Heart left ventricle (tissue), 16 donors: ENCODE measurements at regions not wholly inside any gene's neighbourhood (a gene's known extent, or its start where the extent isn't known, plus 50 kb on each side); places are given as distances from the start of the nearest gene placed in this dataset.

Experiments used
- ATAC-seq, 4 donors: fragments of 200-7000 bp; cut with Tn5 transposase; one replicate each; pipeline ENCODE4 v1.9.1; 2020 to 2022; ENCODE audit warnings: moderate library complexity in 4 of 4, mild to moderate bottlenecking in 3 of 4, moderate number of reproducible peaks in 1 of 4
- DNase-seq, 5 donors: peaks; one replicate each; pipeline ENCODE4 v3.0.0-alpha.2; 2020
- H3K27ac ChIP-seq, 12 donors: fragments of 200-600 bp; sonication (generic) in 4 of 12; one replicate each; pipeline versions ENCODE4 v1.5.0 to v1.8.0; 2016 to 2022; ENCODE audit warnings: mild to moderate bottlenecking in 2 of 12
- H3K27me3 ChIP-seq, 9 donors: fragments of 200-600 bp; sonication (generic) in 2 of 9; one replicate each; pipeline versions ENCODE4 v1.5.1 to v1.8.0; 2016 to 2022; ENCODE audit warnings: mild to moderate bottlenecking in 3 of 9
- H3K36me3 ChIP-seq, 9 donors: fragments of 200-600 bp; sonication (generic) in 2 of 9; one replicate each; pipeline versions ENCODE4 v1.5.0 to v1.8.0; 2018 to 2022; ENCODE audit warnings: mild to moderate bottlenecking in 2 of 9
- H3K4me1 ChIP-seq, 12 donors: fragments of 200-600 bp; sonication (generic) in 4 of 12; one replicate each; pipeline versions ENCODE4 v1.5.0 to v1.8.0; 2016 to 2022; ENCODE audit warnings: mild to moderate bottlenecking in 3 of 12
- H3K4me3 ChIP-seq, 12 donors: fragments of 200-600 bp; sonication (generic) in 4 of 12; one replicate each; pipeline versions ENCODE4 v1.5.0 to v1.8.0; 2017 to 2022; ENCODE audit warnings: mild to moderate bottlenecking in 9 of 12, moderate library complexity in 4 of 12
- H3K9me3 ChIP-seq, 12 donors: fragments of 200-600 bp; sonication (generic) in 4 of 12; one replicate each; pipeline versions ENCODE4 v1.5.0 to v1.8.0; 2016 to 2022; ENCODE audit warnings: mild to moderate bottlenecking in 1 of 12
- POLR2A ChIP-seq, 2 donors: fragments of 450-650 bp; IDR thresholded peaks; one replicate each; pipeline ENCODE4 v1.6.1; 2017; ENCODE audit warnings: antibody characterized with exemption in 2 of 2, mild to moderate bottlenecking in 2 of 2, moderate library complexity in 2 of 2
- WGBS, 4 donors: extraction: QIAGEN DNeasy Blood & Tissue Kit in 2 of 4; methylation state at CpG; one replicate each; pipeline versions ENCODE4 v1.1.5 to v1.1.7; 2013 to 2018; 5-methylcytosine and 5-hydroxymethylcytosine counted together
- intact Hi-C, 10 donors: fragments of 100-400 bp; cut with DNase I; formaldehyde crosslinking; loops; one replicate each; pipeline versions ENCODE4 v1.11.1 to v1.14.2; 2022
- TF ChIP-seq, protein P1 (sequence below), 12 donors: fragments of 200-600 bp; sonication (generic) in 4 of 12; IDR thresholded peaks; one replicate each; pipeline versions ENCODE4 v1.5.0 to v1.8.0; 2018 to 2022; ENCODE audit warnings: antibody characterized with exemption in 12 of 12, mild to moderate bottlenecking in 5 of 12
- donor health status: ischemic (EF 13 %, LVEDD 7.1; RV severe dilation, severe dysfunction).
- donor health status: healthy with polysubstance abuse.
- donor health status: DM: no; HTN: yes; CAD: no.
- donor health status: DM: no; HTN: no; CAD: no.
- donor health status: ischemic (EF 25% LVEDD 6.9; RV normal size, moderate dysfunction).
- donor health status: ischemic (EF 25% LVEDD 5.7; RV mildly dilated, moderate dysfunction).
- donor health status: healthy.
- donor health status: DM: yes; HTN: yes; CAD: no.
- donor health status: ischemic (EF 35%, LVEDD 5.7; RV mildly dilated, moderate dysfunction).
- donor health status: nonischemic (EF 11% LVEDD 7.7; RV severe dilation, severe dysfunction).
- donor health status: DM: yes; HTN: yes; CAD: no.
- donor health status: PGD.
- donor health status: ischemic (EF 29% LVEDD 5.4; RV normal size, mild dysfunction).
- donor health status: nonischemic (EF 23%, LVEDD 6.1; RV moderate dilation, normal function).

DNA sequence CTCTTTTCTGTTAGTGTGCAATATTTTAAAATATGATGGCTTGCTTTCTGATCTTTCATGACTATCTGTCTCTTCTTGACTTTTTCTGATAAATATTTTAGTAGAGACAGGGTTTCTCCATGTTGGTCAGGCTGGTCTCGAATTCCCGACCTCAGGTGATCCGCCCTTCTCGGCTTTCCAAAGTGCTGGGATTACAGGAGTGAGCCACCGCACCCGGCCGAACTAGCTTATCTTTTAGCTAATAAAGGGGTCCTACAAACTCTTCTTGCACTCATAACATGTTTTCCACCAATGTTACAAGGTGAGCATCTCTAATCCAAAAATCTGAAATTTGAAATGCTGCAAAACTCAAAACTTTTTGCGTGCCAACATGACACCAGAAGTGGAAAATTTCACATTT is 535.2 kb upstream of the PCDH20 start:
- Histone ChIP-seq H3K36me3 (no peaks in the 10 kb centered on the region), H3K9me3 (no peaks in the 10 kb centered on the region), H3K27me3 (no peaks in the 10 kb centered on the region), H3K27ac (no peak overlapping the region), H3K4me3 (no peak overlapping the region), H3K4me1 (no peaks in the 10 kb centered on the region)
- ATAC-seq: no peak
- TF ChIP-seq POLR2A (IDR thresholded peaks at IDR 0.05): no peak
- TF ChIP-seq, protein P1, sequence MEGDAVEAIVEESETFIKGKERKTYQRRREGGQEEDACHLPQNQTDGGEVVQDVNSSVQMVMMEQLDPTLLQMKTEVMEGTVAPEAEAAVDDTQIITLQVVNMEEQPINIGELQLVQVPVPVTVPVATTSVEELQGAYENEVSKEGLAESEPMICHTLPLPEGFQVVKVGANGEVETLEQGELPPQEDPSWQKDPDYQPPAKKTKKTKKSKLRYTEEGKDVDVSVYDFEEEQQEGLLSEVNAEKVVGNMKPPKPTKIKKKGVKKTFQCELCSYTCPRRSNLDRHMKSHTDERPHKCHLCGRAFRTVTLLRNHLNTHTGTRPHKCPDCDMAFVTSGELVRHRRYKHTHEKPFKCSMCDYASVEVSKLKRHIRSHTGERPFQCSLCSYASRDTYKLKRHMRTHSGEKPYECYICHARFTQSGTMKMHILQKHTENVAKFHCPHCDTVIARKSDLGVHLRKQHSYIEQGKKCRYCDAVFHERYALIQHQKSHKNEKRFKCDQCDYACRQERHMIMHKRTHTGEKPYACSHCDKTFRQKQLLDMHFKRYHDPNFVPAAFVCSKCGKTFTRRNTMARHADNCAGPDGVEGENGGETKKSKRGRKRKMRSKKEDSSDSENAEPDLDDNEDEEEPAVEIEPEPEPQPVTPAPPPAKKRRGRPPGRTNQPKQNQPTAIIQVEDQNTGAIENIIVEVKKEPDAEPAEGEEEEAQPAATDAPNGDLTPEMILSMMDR (IDR thresholded peaks at IDR 0.05): no peak
- intact Hi-C loops: loop anchor here in 3 of 10 donors (5.0 to 10.0 kb wide), 2 partner anchors 1324 to 1496 kb away; no protein-coding TSS in a partner anchor
- no peak for DNase-seq
- WGBS, 4 donors: 85 to 90% (median 88%) methylated on average over 8 of the region's 8 CpGs

DNA sequence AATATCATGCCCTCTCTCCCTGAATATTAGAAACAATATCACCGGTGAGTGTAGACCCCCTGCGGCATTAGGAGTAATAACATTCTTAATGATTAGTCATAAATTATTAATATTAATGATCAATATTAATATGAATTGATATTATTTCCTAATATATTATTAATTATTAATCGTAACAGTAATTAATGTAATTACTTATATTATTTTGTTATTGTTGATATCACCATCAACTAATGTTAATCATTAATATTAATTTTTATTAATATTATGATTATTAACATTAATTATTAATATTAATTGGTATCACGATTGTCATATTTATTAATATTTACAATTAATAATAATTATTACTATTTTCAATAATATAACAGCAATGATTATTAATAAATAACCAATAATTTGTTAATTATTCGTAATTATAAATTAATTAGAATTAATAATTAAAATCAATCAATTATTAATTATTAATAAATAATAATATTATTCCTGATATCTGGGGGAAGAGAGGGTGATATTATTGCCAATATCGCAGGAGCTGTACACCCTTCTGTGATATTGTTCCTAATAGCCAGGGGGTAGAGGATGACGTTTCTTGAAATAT is 528.8 kb upstream of the PCDH20 start:
- TF ChIP-seq POLR2A (IDR thresholded peaks at IDR 0.05): no peak
- TF ChIP-seq, protein P1 (IDR thresholded peaks at IDR 0.05): no peak
- Histone ChIP-seq H3K4me1 (no peaks in the 10 kb centered on the region), H3K36me3 (no peaks in the 10 kb centered on the region), H3K27ac (no peak overlapping the region), H3K27me3 (no peaks in the 10 kb centered on the region), H3K4me3 (no peak overlapping the region), H3K9me3 (no peaks in the 10 kb centered on the region)
- WGBS, 4 donors: 76 to 81% (median 78%) methylated on average over 7 of the region's 7 CpGs
- no peak for DNase-seq
- intact Hi-C loops: no loop called here
- ATAC-seq: no peak

DNA sequence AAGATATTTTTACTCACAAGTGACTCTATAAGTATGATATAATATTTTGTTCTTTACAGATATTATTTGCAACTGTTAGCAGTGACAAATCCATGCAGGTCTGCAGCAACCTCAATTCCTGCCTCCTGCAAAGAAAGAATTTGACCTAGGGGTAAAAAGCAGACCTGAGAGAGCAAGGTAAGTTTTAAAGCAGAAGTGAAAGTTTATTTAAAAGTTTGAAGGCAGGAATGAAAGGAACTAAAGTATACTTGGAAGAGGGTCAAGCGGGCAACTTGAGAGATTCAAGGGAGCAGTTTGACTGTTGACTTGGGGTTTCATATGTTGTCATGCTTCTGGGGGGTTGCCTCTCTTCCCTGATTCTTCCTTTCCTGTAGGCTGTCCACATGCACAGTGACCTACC is 520.1 kb upstream of the PCDH20 start:
- no peaks in the 10 kb centered on the region for H3K36me3 ChIP-seq
- no peaks in the 10 kb centered on the region for H3K9me3 ChIP-seq
- ATAC-seq (no peak), DNase-seq (no peak)
- H3K4me1 ChIP-seq: no peaks in the 10 kb centered on the region
- no peak overlapping the region for H3K4me3 ChIP-seq
- H3K27me3 ChIP-seq: no peaks in the 10 kb centered on the region
- no peak for TF ChIP-seq POLR2A (IDR thresholded peaks at IDR 0.05)
- TF ChIP-seq, protein P1 (IDR thresholded peaks at IDR 0.05): no peak
- no peak overlapping the region for H3K27ac ChIP-seq
- intact Hi-C loops: no loop called here
- WGBS, 4 donors: 91 to 96% (median 92%) methylated on average over 1 of the region's 1 CpG

DNA sequence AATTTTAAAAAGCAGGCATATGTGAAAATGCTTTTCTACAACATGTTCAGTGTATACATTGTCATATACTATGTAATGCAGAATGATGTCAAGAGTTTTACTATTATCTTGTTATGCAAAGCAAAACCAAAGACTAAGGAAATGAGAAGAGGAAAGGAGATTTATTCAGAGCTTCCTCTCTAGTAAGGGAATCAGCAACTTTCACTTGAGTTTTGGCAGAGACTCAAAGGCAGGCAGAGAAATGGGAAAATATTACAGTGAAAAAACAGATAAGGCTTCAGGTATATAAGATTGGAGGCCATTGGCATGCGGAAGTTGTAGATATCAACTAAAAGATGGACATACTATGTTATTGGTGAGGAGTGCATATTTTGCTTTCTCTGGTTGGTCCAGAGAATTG is 512.0 kb upstream of the PCDH20 start:
- Histone ChIP-seq H3K4me3 (no peak overlapping the region), H3K9me3 (peaks cover 0 to 12% (median 0%) of the 10 kb centered on the region in 12 donors), H3K27me3 (no peaks in the 10 kb centered on the region), H3K27ac (no peak overlapping the region), H3K36me3 (no peaks in the 10 kb centered on the region), H3K4me1 (no peaks in the 10 kb centered on the region)
- DNase-seq (no peak), ATAC-seq (no peak)
- intact Hi-C loops: no loop called here
- TF ChIP-seq, protein P1 (IDR thresholded peaks at IDR 0.05): no peak
- TF ChIP-seq POLR2A (IDR thresholded peaks at IDR 0.05): no peak
- WGBS, 4 donors: 53 to 57% (median 54%) methylated on average over 1 of the region's 1 CpG
